Heart left ventricle (tissue), 13 donors: ENCODE measurements at regions not wholly inside any gene's neighbourhood (a gene's known extent, or its start where the extent isn't known, plus 50 kb on each side); places are given as distances from the start of the nearest gene placed in this dataset.

Source experiments
- POLR2A ChIP-seq, 2 donors: fragments of 450-650 bp; IDR thresholded peaks; one replicate each; pipeline ENCODE4 v1.6.1; 2017; ENCODE audit warnings: antibody characterized with exemption in 2 of 2, mild to moderate bottlenecking in 2 of 2, moderate library complexity in 2 of 2
- TF ChIP-seq, protein P1 (sequence below), 12 donors: fragments of 200-600 bp; sonication (generic) in 4 of 12; IDR thresholded peaks; one replicate each; pipeline versions ENCODE4 v1.5.0 to v1.8.0; 2018 to 2022; ENCODE audit warnings: antibody characterized with exemption in 12 of 12, mild to moderate bottlenecking in 5 of 12
- donor health status: ischemic (EF 13 %, LVEDD 7.1; RV severe dilation, severe dysfunction).
- donor health status: DM: no; HTN: yes; CAD: no.
- donor health status: DM: no; HTN: no; CAD: no.
- donor health status: ischemic (EF 25% LVEDD 6.9; RV normal size, moderate dysfunction).
- donor health status: ischemic (EF 25% LVEDD 5.7; RV mildly dilated, moderate dysfunction).
- donor health status: ischemic (EF 35%, LVEDD 5.7; RV mildly dilated, moderate dysfunction).
- donor health status: nonischemic (EF 11% LVEDD 7.7; RV severe dilation, severe dysfunction).
- donor health status: DM: yes; HTN: yes; CAD: no.
- donor health status: PGD.
- donor health status: ischemic (EF 29% LVEDD 5.4; RV normal size, mild dysfunction).
- donor health status: nonischemic (EF 23%, LVEDD 6.1; RV moderate dilation, normal function).

DNA sequence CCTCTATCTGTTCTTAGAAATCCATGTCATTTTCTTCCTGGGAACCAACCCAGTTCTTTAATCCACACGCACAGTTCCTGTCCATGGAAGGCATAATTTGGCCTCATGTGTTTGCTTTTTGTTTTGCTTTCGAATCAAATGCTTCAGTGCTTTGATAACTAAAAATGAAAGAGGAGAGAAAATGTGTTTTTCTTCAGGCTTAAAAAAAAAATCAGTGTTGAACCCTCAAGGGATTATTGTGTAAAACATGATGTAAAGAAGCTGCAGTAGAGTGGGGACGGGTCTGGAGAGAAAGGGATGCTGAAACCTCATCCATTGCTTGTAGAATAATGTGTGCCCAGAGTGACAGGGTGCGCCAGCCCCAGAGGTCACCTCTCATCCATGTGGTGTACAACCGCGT lies 197.5 kb upstream of the JARID2 start:
- no peak for TF ChIP-seq POLR2A (IDR thresholded peaks at IDR 0.05)
- TF ChIP-seq, protein P1, sequence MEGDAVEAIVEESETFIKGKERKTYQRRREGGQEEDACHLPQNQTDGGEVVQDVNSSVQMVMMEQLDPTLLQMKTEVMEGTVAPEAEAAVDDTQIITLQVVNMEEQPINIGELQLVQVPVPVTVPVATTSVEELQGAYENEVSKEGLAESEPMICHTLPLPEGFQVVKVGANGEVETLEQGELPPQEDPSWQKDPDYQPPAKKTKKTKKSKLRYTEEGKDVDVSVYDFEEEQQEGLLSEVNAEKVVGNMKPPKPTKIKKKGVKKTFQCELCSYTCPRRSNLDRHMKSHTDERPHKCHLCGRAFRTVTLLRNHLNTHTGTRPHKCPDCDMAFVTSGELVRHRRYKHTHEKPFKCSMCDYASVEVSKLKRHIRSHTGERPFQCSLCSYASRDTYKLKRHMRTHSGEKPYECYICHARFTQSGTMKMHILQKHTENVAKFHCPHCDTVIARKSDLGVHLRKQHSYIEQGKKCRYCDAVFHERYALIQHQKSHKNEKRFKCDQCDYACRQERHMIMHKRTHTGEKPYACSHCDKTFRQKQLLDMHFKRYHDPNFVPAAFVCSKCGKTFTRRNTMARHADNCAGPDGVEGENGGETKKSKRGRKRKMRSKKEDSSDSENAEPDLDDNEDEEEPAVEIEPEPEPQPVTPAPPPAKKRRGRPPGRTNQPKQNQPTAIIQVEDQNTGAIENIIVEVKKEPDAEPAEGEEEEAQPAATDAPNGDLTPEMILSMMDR (IDR thresholded peaks at IDR 0.05): no peak
